ENCODE measurements at regions not wholly inside any gene's neighbourhood (a gene's known extent, or its start where the extent isn't known, plus 50 kb on each side); places are given as distances from the start of the nearest gene placed in this dataset.

DNA sequence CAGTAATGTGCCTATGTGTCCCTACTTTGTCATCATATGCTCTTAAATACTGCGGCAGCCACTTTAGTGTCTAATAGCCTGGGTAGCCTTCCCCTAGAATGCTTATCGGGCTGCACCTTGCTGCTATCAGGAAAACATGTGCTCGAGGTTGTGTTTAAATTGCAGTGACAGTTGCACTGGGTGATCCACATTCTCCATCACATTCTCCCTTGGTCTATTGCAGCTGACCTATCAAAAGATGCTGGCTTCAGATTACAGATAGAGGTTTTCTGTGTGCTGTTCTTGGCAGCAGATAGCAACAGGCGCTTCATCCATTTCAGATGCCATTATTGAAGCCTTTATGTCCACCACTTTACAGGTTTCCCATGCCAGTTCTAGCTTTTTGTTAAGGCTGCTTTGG lies 130.1 kb upstream of the MDFIC start:
- TF ChIP-seq, protein P1, sequence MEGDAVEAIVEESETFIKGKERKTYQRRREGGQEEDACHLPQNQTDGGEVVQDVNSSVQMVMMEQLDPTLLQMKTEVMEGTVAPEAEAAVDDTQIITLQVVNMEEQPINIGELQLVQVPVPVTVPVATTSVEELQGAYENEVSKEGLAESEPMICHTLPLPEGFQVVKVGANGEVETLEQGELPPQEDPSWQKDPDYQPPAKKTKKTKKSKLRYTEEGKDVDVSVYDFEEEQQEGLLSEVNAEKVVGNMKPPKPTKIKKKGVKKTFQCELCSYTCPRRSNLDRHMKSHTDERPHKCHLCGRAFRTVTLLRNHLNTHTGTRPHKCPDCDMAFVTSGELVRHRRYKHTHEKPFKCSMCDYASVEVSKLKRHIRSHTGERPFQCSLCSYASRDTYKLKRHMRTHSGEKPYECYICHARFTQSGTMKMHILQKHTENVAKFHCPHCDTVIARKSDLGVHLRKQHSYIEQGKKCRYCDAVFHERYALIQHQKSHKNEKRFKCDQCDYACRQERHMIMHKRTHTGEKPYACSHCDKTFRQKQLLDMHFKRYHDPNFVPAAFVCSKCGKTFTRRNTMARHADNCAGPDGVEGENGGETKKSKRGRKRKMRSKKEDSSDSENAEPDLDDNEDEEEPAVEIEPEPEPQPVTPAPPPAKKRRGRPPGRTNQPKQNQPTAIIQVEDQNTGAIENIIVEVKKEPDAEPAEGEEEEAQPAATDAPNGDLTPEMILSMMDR (IDR thresholded peaks at IDR 0.05), result no peak
- no peak for TF ChIP-seq POLR2A (IDR thresholded peaks at IDR 0.05)
